ENCODE measurements at regions not wholly inside any gene's neighbourhood (a gene's known extent, or its start where the extent isn't known, plus 50 kb on each side); places are given as distances from the start of the nearest gene placed in this dataset.

GRCh38 chr16:13333336-13333735 is 431.9 kb downstream of the SHISA9 start:
- TF ChIP-seq POLR2A (IDR thresholded peaks at IDR 0.05) (no peak), CTCF (IDR thresholded peaks at IDR 0.05) (no peak), EP300 (IDR thresholded peaks at IDR 0.05) (no peak)

Data from stomach (tissue), 4 donors.